GM20000 (cell line): ENCODE measurements at regions not wholly inside any gene's neighbourhood (a gene's known extent, or its start where the extent isn't known, plus 50 kb on each side); places are given as distances from the start of the nearest gene placed in this dataset.

Experiments used
- DNase-seq: peaks from one replicate; pipeline ENCODE4 v3.0.0; 2012; ENCODE audit warnings: low spot score
- CTCF ChIP-seq: IDR thresholded peaks from 2 replicates; pipeline ENCODE4 v1.5.1; 2012; ENCODE audit warnings: mild to moderate bottlenecking, control low read depth; ENCODE audit errors: extremely low read depth, missing control alignments

GRCh38 chr6:147103694-147104093, 100.5 kb upstream of the STXBP5 start:
- TF ChIP-seq CTCF = no peak
- DNase-seq = no peak

GRCh38 chr6:147105786-147106185, 98.4 kb upstream of the STXBP5 start:
- no peak for TF ChIP-seq CTCF
- DNase-seq = no peak

DNA sequence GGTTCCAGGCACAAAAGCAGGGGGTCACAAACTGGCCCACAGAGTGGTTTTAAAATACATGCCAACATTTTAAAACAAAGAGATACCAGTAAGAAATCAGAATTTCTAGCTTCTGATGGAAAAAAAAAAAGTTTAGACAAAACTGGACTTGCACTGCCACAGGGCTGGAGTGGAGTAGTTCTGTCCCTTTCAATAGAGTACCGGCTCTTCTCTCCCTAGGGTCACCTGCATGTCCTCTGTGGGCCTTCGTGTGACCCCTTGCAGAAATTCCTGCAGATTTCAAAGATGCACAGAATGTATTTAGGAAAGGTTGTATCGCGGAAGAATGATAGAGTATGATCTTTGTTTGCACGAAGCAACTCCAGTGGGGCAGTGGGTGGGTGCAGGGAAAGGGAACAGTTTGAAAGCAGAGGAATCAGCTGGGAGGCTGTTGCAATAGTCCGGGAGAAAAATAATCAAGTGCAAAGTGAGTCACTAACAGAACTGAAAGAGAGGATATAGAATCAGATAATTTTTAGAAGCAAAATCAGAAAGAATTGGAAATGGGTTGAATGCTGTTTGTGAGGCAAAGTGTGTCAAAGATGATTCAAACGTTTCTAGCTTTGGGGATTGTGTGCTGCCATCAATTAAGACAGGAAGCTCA, 97.3 kb upstream of the STXBP5 start:
- no peak for TF ChIP-seq CTCF

GRCh38 chr6:147108259-147108910, 95.8 kb upstream of the STXBP5 start:
- no peak for TF ChIP-seq CTCF

More for the DNA sequence above, 97.3 kb upstream of the STXBP5 start:
- no peak for DNase-seq

GRCh38 chr6:147109707-147110106, 94.5 kb upstream of the STXBP5 start:
- no peak for TF ChIP-seq CTCF
- no peak for DNase-seq

More at GRCh38 chr6:147108259-147108910, 95.8 kb upstream of the STXBP5 start:
- no peak for DNase-seq

- no peak for DNase-seq
- TF ChIP-seq CTCF = no peak
These were observed 88.2 kb upstream of the STXBP5 start for GRCh38 chr6:147116056-147116455.

DNA sequence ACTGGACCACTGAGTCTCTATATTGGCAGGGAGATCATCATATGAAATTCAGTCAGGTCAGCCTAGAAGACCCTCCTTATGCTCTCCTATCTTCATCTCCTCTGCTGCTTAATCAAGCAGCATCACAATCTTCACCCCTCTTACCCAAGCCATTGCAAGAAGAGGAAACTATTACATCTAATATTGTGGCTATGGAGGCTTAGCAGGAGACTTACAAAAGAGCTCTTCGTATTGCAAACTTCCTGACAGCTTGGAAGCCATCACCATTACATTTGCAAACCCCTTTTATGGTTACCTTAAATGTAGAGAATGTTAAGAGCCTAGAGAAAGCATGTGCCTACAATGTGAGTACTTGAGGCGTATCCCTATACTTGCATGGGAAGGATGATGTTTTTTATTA, 87.2 kb upstream of the STXBP5 start:
- DNase-seq = no peak
- TF ChIP-seq CTCF = no peak
